Progenitor cell of endocrine pancreas (in vitro differentiated cells): ENCODE measurements at regions not wholly inside any gene's neighbourhood (a gene's known extent, or its start where the extent isn't known, plus 50 kb on each side); places are given as distances from the start of the nearest gene placed in this dataset.

Experiments
- DNase-seq: peaks from one replicate; pipeline ENCODE4 v3.0.0; 2021; ENCODE audit warnings: low spot score; ENCODE audit not compliant: unreplicated experiment
- H3K27ac Mint-ChIP-seq: 2 replicates; pipeline ENCODE4 v1.8.0; 2021; ENCODE audit warnings: mild to moderate bottlenecking, moderate library complexity, mixed read lengths
- H3K27me3 Mint-ChIP-seq: 2 replicates; pipeline ENCODE4 v1.8.0; 2021; ENCODE audit warnings: mixed read lengths
- H3K36me3 Mint-ChIP-seq: 2 replicates; pipeline ENCODE4 v1.8.0; 2022; ENCODE audit warnings: mixed read lengths; ENCODE audit not compliant: insufficient read depth
- H3K4me1 Mint-ChIP-seq: 2 replicates; pipeline ENCODE4 v1.8.0; 2021; ENCODE audit warnings: low read depth, mixed read lengths
- H3K4me3 Mint-ChIP-seq: 2 replicates; pipeline ENCODE4 v1.8.0; 2021; ENCODE audit warnings: low read depth, mild to moderate bottlenecking, moderate library complexity, mixed read lengths
- H3K9me3 Mint-ChIP-seq: 2 replicates; pipeline ENCODE4 v1.8.0; 2021; ENCODE audit warnings: low read depth, mixed read lengths
- CTCF ChIP-seq: fragments of 200-600 bp; sonication (generic); IDR thresholded peaks from one replicate; pipeline ENCODE4 v1.5.0; 2021; ENCODE audit warnings: antibody characterized with exemption, mild to moderate bottlenecking; ENCODE audit not compliant: unreplicated experiment

DNA sequence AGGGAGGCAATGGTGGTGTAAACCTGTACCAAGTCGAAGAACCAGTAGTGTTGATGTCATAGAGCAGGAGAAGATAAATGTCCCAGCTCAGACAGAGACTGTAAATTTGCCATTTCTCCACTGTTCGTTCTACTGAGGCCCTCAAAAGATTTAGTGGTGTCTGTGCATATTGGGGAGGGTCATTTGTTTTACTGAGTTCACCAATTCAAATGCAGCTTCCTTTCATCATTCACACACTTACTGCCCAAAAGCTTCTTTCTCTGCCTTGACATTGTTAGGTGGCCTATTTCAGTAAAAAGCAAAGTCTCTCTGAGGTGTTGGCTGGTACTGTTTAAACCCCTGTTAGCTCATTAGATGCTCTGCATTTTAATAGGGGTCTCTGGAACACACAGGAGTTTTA is 86.2 kb upstream of the EDNRB start:
- no peak for TF ChIP-seq CTCF
- Mint-ChIP-seq H3K36me3 (no peaks in the 10 kb centered on the region), H3K4me1 (no peaks in the 10 kb centered on the region), H3K9me3 (peaks cover 16% of the 10 kb centered on the region), H3K27me3 (no peaks in the 10 kb centered on the region), H3K4me3 (no peak overlapping the region), H3K27ac (no peak overlapping the region)
- no peak for DNase-seq

- Mint-ChIP-seq H3K36me3 (no peaks in the 10 kb centered on the region), H3K4me1 (no peaks in the 10 kb centered on the region), H3K27ac (no peak overlapping the region), H3K4me3 (no peak overlapping the region), H3K27me3 (no peaks in the 10 kb centered on the region), H3K9me3 (peaks cover 23% of the 10 kb centered on the region)
- no peak for DNase-seq
- no peak for TF ChIP-seq CTCF
Measured at GRCh38 chr13:77999746-78000145, 81.1 kb upstream of the EDNRB start.

DNA sequence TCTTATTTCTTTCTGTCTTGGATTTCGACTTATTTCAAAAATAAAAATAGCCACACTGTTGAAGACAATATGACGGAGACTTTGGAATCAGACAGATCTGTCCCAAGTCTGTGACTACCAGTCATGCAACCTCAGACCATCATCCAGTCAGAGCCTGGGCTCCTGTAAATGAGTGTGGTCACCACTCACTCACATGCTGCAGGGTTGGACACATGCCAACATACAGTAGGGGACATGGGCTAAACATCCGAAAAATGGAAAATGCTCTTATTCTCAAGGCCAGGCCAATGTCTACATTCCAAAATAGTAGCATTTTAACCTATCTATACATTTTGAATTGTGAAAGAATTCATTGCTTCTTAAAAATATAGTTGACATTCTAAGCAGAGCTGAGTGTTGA is 75.5 kb upstream of the EDNRB start:
- no peak for DNase-seq
- H3K4me1 Mint-ChIP-seq = no peaks in the 10 kb centered on the region
- no peak overlapping the region for H3K4me3 Mint-ChIP-seq
- H3K36me3 Mint-ChIP-seq = no peaks in the 10 kb centered on the region
- peaks cover 10% of the 10 kb centered on the region for H3K9me3 Mint-ChIP-seq
- no peak for TF ChIP-seq CTCF
- no peaks in the 10 kb centered on the region for H3K27me3 Mint-ChIP-seq
- H3K27ac Mint-ChIP-seq = no peak overlapping the region

DNA sequence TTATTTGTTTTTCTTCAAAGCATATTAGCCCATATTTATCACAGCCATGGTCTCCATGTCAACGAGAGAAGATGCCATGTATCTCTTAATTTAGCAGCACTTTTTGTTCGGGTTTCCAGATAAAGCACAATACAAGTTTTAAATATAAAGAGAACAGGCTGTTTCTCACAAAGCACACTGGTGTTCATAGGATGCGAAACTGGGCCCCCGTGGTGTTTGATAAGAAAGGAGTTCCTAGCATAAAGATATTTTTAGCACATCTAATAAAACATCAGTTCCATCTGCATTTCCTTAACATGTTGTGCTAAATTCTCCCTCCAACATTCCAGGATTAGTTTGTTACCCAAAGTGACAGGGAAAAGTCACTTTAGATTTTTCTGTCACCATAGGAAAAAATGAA is 72.4 kb upstream of the EDNRB start:
- no peaks in the 10 kb centered on the region for H3K4me1 Mint-ChIP-seq
- H3K36me3 Mint-ChIP-seq = no peaks in the 10 kb centered on the region
- TF ChIP-seq CTCF = no peak
- no peak overlapping the region for H3K4me3 Mint-ChIP-seq
- peaks cover under 1% of the 10 kb centered on the region for H3K9me3 Mint-ChIP-seq
- no peak overlapping the region for H3K27ac Mint-ChIP-seq
- DNase-seq = no peak
- no peaks in the 10 kb centered on the region for H3K27me3 Mint-ChIP-seq

DNA sequence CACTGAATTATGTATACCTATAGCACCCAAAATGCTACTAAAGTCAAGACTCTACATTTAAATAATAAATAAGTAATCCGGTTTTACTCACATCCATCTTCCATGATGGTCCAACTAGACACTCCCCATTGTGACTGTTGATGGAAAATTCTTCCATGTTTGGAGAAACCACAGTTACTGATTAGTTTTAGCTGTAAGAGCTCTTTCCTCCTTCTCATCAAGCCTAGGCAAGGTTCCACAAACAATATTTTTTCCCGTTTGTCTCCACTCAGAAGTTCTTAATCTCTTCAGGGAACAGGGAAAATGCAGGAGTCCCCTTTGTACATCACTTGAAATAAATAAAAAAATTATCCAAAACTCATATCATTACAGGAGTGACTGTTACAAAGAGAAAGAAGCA is 70.7 kb upstream of the EDNRB start:
- no peaks in the 10 kb centered on the region for H3K9me3 Mint-ChIP-seq
- DNase-seq = no peak
- no peak overlapping the region for H3K27ac Mint-ChIP-seq
- H3K4me1 Mint-ChIP-seq = no peaks in the 10 kb centered on the region
- H3K27me3 Mint-ChIP-seq = no peaks in the 10 kb centered on the region
- TF ChIP-seq CTCF = no peak
- H3K4me3 Mint-ChIP-seq = no peak overlapping the region
- no peaks in the 10 kb centered on the region for H3K36me3 Mint-ChIP-seq
